Heart left ventricle (tissue), 16 donors: ENCODE measurements at regions not wholly inside any gene's neighbourhood (a gene's known extent, or its start where the extent isn't known, plus 50 kb on each side); places are given as distances from the start of the nearest gene placed in this dataset.

ENCODE experiments used
- ATAC-seq, 4 donors: fragments of 200-7000 bp; cut with Tn5 transposase; one replicate each; pipeline ENCODE4 v1.9.1; 2020 to 2022; ENCODE audit warnings: moderate library complexity in 4 of 4, mild to moderate bottlenecking in 3 of 4, moderate number of reproducible peaks in 1 of 4
- DNase-seq, 5 donors: peaks; one replicate each; pipeline ENCODE4 v3.0.0-alpha.2; 2020
- H3K27ac ChIP-seq, 12 donors: fragments of 200-600 bp; sonication (generic) in 4 of 12; one replicate each; pipeline versions ENCODE4 v1.5.0 to v1.8.0; 2016 to 2022; ENCODE audit warnings: mild to moderate bottlenecking in 2 of 12
- H3K27me3 ChIP-seq, 9 donors: fragments of 200-600 bp; sonication (generic) in 2 of 9; one replicate each; pipeline versions ENCODE4 v1.5.1 to v1.8.0; 2016 to 2022; ENCODE audit warnings: mild to moderate bottlenecking in 3 of 9
- H3K36me3 ChIP-seq, 9 donors: fragments of 200-600 bp; sonication (generic) in 2 of 9; one replicate each; pipeline versions ENCODE4 v1.5.0 to v1.8.0; 2018 to 2022; ENCODE audit warnings: mild to moderate bottlenecking in 2 of 9
- H3K4me1 ChIP-seq, 12 donors: fragments of 200-600 bp; sonication (generic) in 4 of 12; one replicate each; pipeline versions ENCODE4 v1.5.0 to v1.8.0; 2016 to 2022; ENCODE audit warnings: mild to moderate bottlenecking in 3 of 12
- H3K4me3 ChIP-seq, 12 donors: fragments of 200-600 bp; sonication (generic) in 4 of 12; one replicate each; pipeline versions ENCODE4 v1.5.0 to v1.8.0; 2017 to 2022; ENCODE audit warnings: mild to moderate bottlenecking in 9 of 12, moderate library complexity in 4 of 12
- H3K9me3 ChIP-seq, 12 donors: fragments of 200-600 bp; sonication (generic) in 4 of 12; one replicate each; pipeline versions ENCODE4 v1.5.0 to v1.8.0; 2016 to 2022; ENCODE audit warnings: mild to moderate bottlenecking in 1 of 12
- CTCF ChIP-seq, 12 donors: fragments of 200-600 bp; sonication (generic) in 4 of 12; IDR thresholded peaks; one replicate each; pipeline versions ENCODE4 v1.5.0 to v1.8.0; 2018 to 2022; ENCODE audit warnings: antibody characterized with exemption in 12 of 12, mild to moderate bottlenecking in 5 of 12
- POLR2A ChIP-seq, 2 donors: fragments of 450-650 bp; IDR thresholded peaks; one replicate each; pipeline ENCODE4 v1.6.1; 2017; ENCODE audit warnings: antibody characterized with exemption in 2 of 2, mild to moderate bottlenecking in 2 of 2, moderate library complexity in 2 of 2
- WGBS, 4 donors: extraction: QIAGEN DNeasy Blood & Tissue Kit in 2 of 4; methylation state at CpG; one replicate each; pipeline versions ENCODE4 v1.1.5 to v1.1.7; 2013 to 2018; 5-methylcytosine and 5-hydroxymethylcytosine counted together
- intact Hi-C, 10 donors: fragments of 100-400 bp; cut with DNase I; formaldehyde crosslinking; loops; one replicate each; pipeline versions ENCODE4 v1.11.1 to v1.14.2; 2022
- donor health status: ischemic (EF 13 %, LVEDD 7.1; RV severe dilation, severe dysfunction).
- donor health status: healthy with polysubstance abuse.
- donor health status: DM: no; HTN: yes; CAD: no.
- donor health status: DM: no; HTN: no; CAD: no.
- donor health status: ischemic (EF 25% LVEDD 6.9; RV normal size, moderate dysfunction).
- donor health status: ischemic (EF 25% LVEDD 5.7; RV mildly dilated, moderate dysfunction).
- donor health status: healthy.
- donor health status: DM: yes; HTN: yes; CAD: no.
- donor health status: ischemic (EF 35%, LVEDD 5.7; RV mildly dilated, moderate dysfunction).
- donor health status: nonischemic (EF 11% LVEDD 7.7; RV severe dilation, severe dysfunction).
- donor health status: DM: yes; HTN: yes; CAD: no.
- donor health status: PGD.
- donor health status: ischemic (EF 29% LVEDD 5.4; RV normal size, mild dysfunction).
- donor health status: nonischemic (EF 23%, LVEDD 6.1; RV moderate dilation, normal function).

DNA sequence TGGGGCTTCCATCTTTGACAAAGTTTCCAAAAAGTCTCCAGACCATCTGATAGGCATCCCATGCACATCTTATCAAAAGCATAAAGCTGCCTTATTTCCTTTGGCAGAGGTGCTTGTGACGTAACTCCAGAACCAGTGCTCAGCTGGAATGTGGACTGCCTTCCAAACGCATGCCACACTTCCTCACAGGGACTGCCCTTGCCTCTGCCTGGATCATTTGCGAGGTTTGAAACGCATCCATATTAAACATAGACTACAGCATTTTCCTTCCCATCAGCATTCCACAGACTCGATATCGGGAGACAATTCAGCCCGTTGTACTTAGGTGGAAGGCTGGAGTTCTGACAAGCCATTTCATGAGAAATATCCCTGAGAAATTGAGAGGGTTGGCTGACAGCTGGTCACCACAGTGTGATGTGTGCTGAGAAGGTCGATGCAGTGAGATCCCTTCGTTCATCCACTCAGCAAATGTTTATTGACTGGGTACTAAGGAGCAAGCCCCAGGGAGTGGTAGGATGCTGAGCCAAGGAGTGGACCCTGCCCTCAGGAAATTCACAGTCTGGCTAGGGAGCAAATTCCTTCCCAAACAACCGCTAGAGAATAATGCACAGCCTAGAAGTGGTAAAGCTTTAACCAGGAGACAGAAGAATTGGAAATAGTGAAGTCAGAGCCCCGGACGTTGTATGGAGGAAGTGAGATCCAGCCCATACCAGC is 376.0 kb downstream of the BCOR start:
- ATAC-seq: peak in 3 of 4 donors; percentile 59 to 71 (median 65)
- 24 to 57% (median 43%) methylated on average over 12 of the region's 12 CpGs for WGBS, 4 donors
- no peak overlapping the region for H3K4me3 ChIP-seq
- TF ChIP-seq CTCF (IDR thresholded peaks at IDR 0.05) (no peak), POLR2A (IDR thresholded peaks at IDR 0.05) (no peak)
- H3K4me1 ChIP-seq: peaks cover 0 to 12% (median 1%) of the 10 kb centered on the region in 12 donors
- no peaks in the 10 kb centered on the region for H3K9me3 ChIP-seq
- H3K36me3 ChIP-seq: no peaks in the 10 kb centered on the region
- intact Hi-C loops: loop anchor here in 2 of 10 donors (10.0 kb wide), 3 partner anchors 67 to 753 kb away; no protein-coding TSS in a partner anchor
- H3K27me3 ChIP-seq: peaks cover 0 to 20% (median 0%) of the 10 kb centered on the region in 9 donors
- peak overlapping the region in 3 of 12 donors; percentile 2 to 39 (median 26) for H3K27ac ChIP-seq
- DNase-seq: no peak

- Histone ChIP-seq H3K27me3 (peaks cover 0 to 26% (median 0%) of the 10 kb centered on the region in 9 donors), H3K4me1 (peaks cover 0 to 22% (median 3%) of the 10 kb centered on the region in 12 donors), H3K9me3 (peaks cover 0 to 8% (median 0%) of the 10 kb centered on the region in 12 donors), H3K4me3 (no peak overlapping the region), H3K36me3 (no peaks in the 10 kb centered on the region), H3K27ac (no peak overlapping the region)
- DNase-seq (no peak), ATAC-seq (no peak)
- intact Hi-C loops: loop anchor here in 2 of 10 donors (10.0 kb wide), 3 partner anchors 70 to 750 kb away; no protein-coding TSS in a partner anchor
- 38 to 61% (median 54%) methylated on average over 1 of the region's 1 CpG for WGBS, 4 donors
- TF ChIP-seq CTCF (IDR thresholded peaks at IDR 0.05) (no peak), POLR2A (IDR thresholded peaks at IDR 0.05) (no peak)
Measured at GRCh38 chrX:39724544-39724943, 373.2 kb downstream of the BCOR start.

- TF ChIP-seq CTCF (IDR thresholded peaks at IDR 0.05) (no peak), POLR2A (IDR thresholded peaks at IDR 0.05) (no peak)
- H3K4me3 ChIP-seq: no peak overlapping the region
- H3K27ac ChIP-seq: no peak overlapping the region
- intact Hi-C loops: loop anchor here in 2 of 10 donors (10.0 kb wide), 3 partner anchors 70 to 750 kb away; no protein-coding TSS in a partner anchor
- H3K4me1 ChIP-seq: peaks cover 0 to 22% (median 3%) of the 10 kb centered on the region in 12 donors
- 40 to 93% (median 83%) methylated on average over 1 to 4 of the region's 4 CpGs for WGBS, 4 donors
- DNase-seq (no peak), ATAC-seq (no peak)
- peaks cover 0 to 8% (median 0%) of the 10 kb centered on the region in 12 donors for H3K9me3 ChIP-seq
- peaks cover 0 to 32% (median 0%) of the 10 kb centered on the region in 9 donors for H3K27me3 ChIP-seq
- H3K36me3 ChIP-seq: no peaks in the 10 kb centered on the region
Measured at GRCh38 chrX:39725114-39725513, 372.6 kb downstream of the BCOR start.

DNA sequence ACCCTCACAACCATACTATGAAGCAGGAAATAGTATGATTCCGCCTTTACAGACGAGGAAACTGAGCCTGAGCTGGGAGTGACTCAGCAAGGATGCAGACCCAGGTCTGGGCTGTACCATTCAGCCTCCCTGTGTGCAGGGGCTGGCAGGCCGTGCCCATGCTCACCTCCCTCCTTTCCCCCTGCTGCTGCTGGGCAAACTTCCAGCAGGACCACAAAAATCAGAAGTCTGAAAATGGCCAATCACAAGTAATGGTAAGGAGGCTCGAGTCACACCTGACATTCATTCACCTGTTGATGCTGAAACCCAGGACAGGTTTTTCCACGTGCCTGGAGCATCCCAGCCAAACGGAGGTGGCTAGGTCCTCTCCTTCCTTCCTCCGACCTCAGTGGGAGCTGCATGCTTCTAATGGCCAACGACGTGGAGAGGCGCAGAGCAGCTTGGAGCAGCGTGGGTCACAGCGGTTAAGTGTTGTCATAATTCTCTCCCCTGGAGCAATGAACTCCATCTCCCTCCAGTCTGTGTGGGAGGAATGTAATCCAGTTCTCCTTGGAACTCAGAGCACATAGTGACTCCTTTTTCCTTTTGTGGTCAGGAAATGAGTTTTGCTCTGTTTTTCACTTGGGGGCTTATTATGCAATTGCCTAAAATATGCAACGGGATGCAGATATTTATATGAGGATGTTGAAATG is 371.7 kb downstream of the BCOR start:
- TF ChIP-seq CTCF (IDR thresholded peaks at IDR 0.05) (no peak), POLR2A (IDR thresholded peaks at IDR 0.05) (no peak)
- WGBS, 4 donors: 55 to 63% (median 62%) methylated on average over 12 to 13 of the region's 13 CpGs

More for the DNA sequence above, 371.7 kb downstream of the BCOR start:
- intact Hi-C loops: loop anchor here in 2 of 10 donors (10.0 kb wide), 3 partner anchors 71 to 749 kb away; no protein-coding TSS in a partner anchor
- Histone ChIP-seq H3K36me3 (no peaks in the 10 kb centered on the region), H3K4me1 (peaks cover 0 to 24% (median 4%) of the 10 kb centered on the region in 12 donors), H3K27ac (peak overlapping the region in 1 of 12 donors; percentile 59), H3K4me3 (no peak overlapping the region), H3K9me3 (peaks cover 0 to 8% (median 0%) of the 10 kb centered on the region in 12 donors), H3K27me3 (peaks cover 0 to 38% (median 0%) of the 10 kb centered on the region in 9 donors)
- DNase-seq (peak in 1 of 5 donors; percentile 38), ATAC-seq (peak; percentile 44 to 69 (median 60))
